ENCODE measurements at regions not wholly inside any gene's neighbourhood (a gene's known extent, or its start where the extent isn't known, plus 50 kb on each side); places are given as distances from the start of the nearest gene placed in this dataset.
A peak's percentile ranks its signal among the peaks of the same experiment; 100 is the strongest.

- Histone ChIP-seq H3K27me3 (no peaks in the 10 kb centered on the region), H3K9me3 (no peaks in the 10 kb centered on the region), H3K36me3 (no peaks in the 10 kb centered on the region), H3K4me3 (no peak overlapping the region), H3K27ac (no peak overlapping the region), H3K4me1 (peaks cover 0 to 9% (median 0%) of the 10 kb centered on the region in 12 donors)
- WGBS, 4 donors: 93 to 97% (median 96%) methylated on average over 4 of the region's 4 CpGs
- TF ChIP-seq POLR2A (IDR thresholded peaks at IDR 0.05) (no peak), CTCF (IDR thresholded peaks at IDR 0.05) (no peak)
- intact Hi-C loops (cut with DNase I): no loop called here
- DNase-seq (no peak), ATAC-seq (no peak)
Observed at GRCh38 chr3:66661628-66662027, 160.8 kb upstream of the LRIG1 start.

GRCh38 chr3:66662894-66663293, 162.1 kb upstream of the LRIG1 start:
- H3K4me1 ChIP-seq: peaks cover 0 to 9% (median 0%) of the 10 kb centered on the region in 12 donors
- DNase-seq (no peak), ATAC-seq (no peak)
- no peaks in the 10 kb centered on the region for H3K27me3 ChIP-seq
- H3K4me3 ChIP-seq: no peak overlapping the region
- no peak overlapping the region for H3K27ac ChIP-seq
- intact Hi-C loops (cut with DNase I): no loop called here
- no peaks in the 10 kb centered on the region for H3K36me3 ChIP-seq
- 87 to 93% (median 92%) methylated on average over 6 of the region's 6 CpGs for WGBS, 4 donors
- no peak for TF ChIP-seq POLR2A (IDR thresholded peaks at IDR 0.05)
- TF ChIP-seq CTCF (IDR thresholded peaks at IDR 0.05): no peak
- no peaks in the 10 kb centered on the region for H3K9me3 ChIP-seq

GRCh38 chr3:66665021-66665695, 164.3 kb upstream of the LRIG1 start:
- H3K9me3 ChIP-seq: no peaks in the 10 kb centered on the region
- no peak overlapping the region for H3K27ac ChIP-seq
- no peaks in the 10 kb centered on the region for H3K27me3 ChIP-seq
- no peaks in the 10 kb centered on the region for H3K36me3 ChIP-seq
- 40 to 47% (median 42%) methylated on average over 5 of the region's 5 CpGs for WGBS, 4 donors
- no peak overlapping the region for H3K4me3 ChIP-seq
- intact Hi-C loops (cut with DNase I): no loop called here
- DNase-seq: no peak
- ATAC-seq: peak; percentile 55 to 89 (median 76)
- no peak for TF ChIP-seq CTCF (IDR thresholded peaks at IDR 0.05)
- TF ChIP-seq POLR2A (IDR thresholded peaks at IDR 0.05): no peak
- H3K4me1 ChIP-seq: peaks cover 0 to 9% (median 0%) of the 10 kb centered on the region in 12 donors

GRCh38 chr3:66666362-66666761, 165.5 kb upstream of the LRIG1 start:
- Histone ChIP-seq H3K27me3 (no peaks in the 10 kb centered on the region), H3K4me3 (no peak overlapping the region), H3K9me3 (no peaks in the 10 kb centered on the region), H3K36me3 (no peaks in the 10 kb centered on the region), H3K4me1 (peaks cover 0 to 9% (median 0%) of the 10 kb centered on the region in 12 donors), H3K27ac (no peak overlapping the region)
- no peak for DNase-seq
- no peak for TF ChIP-seq POLR2A (IDR thresholded peaks at IDR 0.05)
- no peak for TF ChIP-seq CTCF (IDR thresholded peaks at IDR 0.05)
- intact Hi-C loops (cut with DNase I): no loop called here
- no peak for ATAC-seq

All from heart left ventricle (tissue), 16 donors.